GM12864 (cell line): ENCODE measurements at regions not wholly inside any gene's neighbourhood (a gene's known extent, or its start where the extent isn't known, plus 50 kb on each side); places are given as distances from the start of the nearest gene placed in this dataset.
"Not testable (repeated sequence)": the region's sequence is repeated elsewhere in the genome, so short reads cannot be mapped to it uniquely, and the experiment has no call there.

Source experiments
- DNase-seq: peaks from one replicate; pipeline ENCODE4 v3.0.0-alpha.2; 2011; ENCODE audit warnings: low read depth
- H3K4me3 ChIP-seq: 2 replicates; pipeline ENCODE4 v1.5.1; 2011; ENCODE audit warnings: mild to moderate bottlenecking, low read depth, low read length, control low read depth
- TF ChIP-seq, protein P1 (sequence below): IDR thresholded peaks from 2 replicates; pipeline ENCODE4 v1.5.1; 2011; ENCODE audit warnings: low read depth, mild to moderate bottlenecking, moderate library complexity, low read length, control low read depth, inconsistent platforms; ENCODE audit errors: missing control alignments

DNA sequence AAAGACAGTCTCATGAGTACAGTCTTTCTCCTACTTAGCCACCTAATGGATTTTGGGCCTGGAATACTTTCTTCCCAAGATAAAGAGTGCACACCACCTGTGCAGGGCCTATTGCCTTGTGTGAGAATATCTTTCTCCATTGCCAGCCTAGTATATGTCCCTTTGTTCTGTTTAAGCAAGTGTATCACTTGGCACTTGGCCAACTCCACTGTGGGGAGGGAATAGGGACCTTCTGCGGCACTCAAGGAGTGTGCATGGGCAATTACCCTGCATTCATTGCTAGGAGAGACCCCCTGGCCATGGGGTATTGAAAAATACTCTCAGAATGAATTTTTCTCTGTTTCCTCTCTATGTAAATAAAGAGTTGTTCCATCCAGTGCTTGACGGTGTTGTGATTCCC lies 201.7 kb upstream of the OR4C13 start:
- H3K4me3 ChIP-seq, DNase-seq: not testable (repeated sequence)

DNA sequence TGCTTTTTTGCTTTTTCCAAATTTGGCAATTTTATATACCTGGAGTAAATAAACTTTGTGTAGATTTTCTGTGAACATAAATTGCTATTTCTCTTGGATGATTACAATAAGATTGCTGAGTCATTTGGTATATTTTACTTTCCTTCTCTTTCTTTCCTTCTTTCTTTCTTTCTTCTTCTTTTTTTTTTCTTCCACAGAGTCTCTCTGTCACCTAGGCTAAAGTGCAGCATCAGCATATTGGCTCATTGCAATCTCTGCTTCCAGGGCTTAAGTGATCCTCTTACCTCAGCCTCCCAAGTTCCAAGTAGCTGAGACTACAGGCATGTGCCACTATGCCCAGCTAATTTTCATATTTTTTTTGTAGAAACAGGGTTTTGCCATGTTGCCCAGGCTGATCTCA lies 201.2 kb upstream of the OR4C13 start:
- not testable (repeated sequence) for H3K4me3 ChIP-seq, DNase-seq

DNA sequence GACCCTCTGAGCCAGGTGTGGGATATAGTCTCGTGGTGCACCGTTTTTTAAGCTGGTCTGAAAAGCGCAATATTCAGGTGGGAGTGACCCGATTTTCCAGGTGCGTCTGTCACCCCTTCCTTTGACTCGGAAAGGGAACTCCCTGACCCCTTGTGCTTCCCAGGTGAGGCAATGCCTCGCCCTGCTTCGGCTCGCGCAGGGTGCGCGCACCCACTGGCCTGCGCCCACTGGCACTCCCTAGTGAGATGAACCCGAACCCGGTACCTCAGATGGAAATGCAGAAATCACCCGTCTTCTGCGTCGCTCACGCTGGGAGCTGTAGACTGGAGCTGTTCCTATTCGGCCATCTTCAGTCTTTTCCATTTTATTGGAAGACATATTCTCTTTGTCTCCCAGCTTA lies 171.4 kb upstream of the OR4C13 start:
- not testable (repeated sequence) for H3K4me3 ChIP-seq, DNase-seq

DNA sequence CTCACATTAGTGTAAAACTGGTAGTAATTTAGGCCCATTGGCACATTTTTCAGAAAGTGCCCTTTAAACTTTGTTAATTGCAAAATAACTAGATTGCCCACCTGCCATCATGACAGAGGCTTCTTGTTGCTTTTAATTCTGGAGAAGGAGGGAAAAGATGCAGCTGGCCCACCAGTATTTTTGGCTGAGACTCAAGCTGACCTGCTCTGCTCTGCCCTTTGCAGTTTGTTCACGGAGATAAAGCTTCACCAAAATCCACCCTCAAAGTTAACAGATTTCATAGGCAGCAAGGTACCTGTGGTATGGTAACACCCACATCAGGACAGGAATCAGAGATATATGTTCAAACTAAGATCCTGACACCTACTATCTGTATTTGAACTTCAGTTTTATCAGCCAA lies 170.2 kb upstream of the OR4C13 start:
- not testable (repeated sequence) for DNase-seq, H3K4me3 ChIP-seq

DNA sequence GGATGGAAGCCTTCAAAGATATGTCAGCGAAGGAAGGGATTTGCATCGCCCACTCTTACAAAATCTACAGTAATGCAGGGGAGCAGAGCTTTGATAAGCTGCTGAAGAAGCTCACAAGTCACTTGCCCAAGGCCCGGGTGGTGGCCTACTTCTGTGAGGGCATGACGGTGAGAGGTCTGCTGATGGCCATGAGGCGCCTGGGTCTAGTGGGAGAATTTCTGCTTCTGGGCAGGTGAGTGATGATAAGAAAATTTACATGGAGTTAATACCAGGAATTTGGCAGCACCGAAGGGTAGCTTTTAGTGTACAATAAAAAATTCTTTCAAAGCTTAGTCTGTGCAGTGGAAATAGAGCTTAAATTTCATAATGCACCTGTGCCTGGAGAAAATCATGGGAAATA lies 168.3 kb upstream of the OR4C13 start:
- not testable (repeated sequence) for DNase-seq, H3K4me3 ChIP-seq

DNA sequence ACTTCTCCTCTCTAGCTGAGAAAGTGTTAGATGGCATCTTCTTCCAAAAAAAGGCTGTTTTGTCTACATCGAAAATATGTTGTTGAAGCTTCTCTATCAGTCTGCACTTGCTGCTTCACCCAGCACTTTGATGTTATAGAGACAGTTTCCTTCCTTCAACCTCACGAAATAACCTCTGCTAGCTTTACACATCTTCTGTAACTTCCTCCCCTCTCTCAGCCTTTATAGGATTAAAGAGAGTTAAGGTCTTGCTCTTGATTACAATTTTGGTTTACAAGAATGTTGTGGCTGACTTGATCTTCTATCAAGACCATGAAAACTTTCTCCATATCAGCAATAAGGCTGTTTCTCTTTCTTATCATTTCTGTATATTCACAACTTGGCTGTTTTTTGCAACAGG lies 162.4 kb upstream of the OR4C13 start:
- H3K4me3 ChIP-seq, DNase-seq: not testable (repeated sequence)

DNA sequence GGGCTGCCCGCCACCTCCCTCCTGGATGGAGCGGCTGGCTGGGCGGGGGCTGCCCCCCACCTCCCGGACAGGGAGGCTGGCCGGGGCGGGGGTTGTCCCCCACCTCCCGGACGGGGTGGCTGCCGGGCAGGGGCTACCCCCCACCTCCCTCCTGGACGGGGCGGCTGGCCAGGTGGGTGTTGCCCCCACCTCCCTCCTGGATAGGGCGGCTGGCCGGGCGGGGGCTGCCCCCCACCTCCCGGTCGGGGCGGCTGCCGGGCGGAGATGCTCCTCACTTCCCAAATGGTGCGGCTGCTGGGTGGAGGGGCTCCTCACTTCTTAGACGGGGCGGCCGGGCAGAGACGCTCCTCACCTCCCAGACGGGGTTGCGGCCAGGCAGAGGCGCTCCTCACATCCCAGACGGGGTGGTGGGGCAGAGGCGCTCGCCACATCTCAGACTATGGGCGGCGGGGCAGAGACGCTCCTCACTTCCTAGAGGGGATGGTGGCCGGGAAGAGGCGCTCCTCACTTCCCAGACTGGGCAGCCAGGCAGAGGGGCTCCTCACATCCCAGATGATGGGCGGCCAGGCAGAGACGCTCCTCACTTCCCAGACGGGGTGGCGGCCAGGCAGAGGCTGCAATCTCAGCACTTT lies 153.9 kb upstream of the OR4C13 start:
- not testable (repeated sequence) for H3K4me3 ChIP-seq, DNase-seq

DNA sequence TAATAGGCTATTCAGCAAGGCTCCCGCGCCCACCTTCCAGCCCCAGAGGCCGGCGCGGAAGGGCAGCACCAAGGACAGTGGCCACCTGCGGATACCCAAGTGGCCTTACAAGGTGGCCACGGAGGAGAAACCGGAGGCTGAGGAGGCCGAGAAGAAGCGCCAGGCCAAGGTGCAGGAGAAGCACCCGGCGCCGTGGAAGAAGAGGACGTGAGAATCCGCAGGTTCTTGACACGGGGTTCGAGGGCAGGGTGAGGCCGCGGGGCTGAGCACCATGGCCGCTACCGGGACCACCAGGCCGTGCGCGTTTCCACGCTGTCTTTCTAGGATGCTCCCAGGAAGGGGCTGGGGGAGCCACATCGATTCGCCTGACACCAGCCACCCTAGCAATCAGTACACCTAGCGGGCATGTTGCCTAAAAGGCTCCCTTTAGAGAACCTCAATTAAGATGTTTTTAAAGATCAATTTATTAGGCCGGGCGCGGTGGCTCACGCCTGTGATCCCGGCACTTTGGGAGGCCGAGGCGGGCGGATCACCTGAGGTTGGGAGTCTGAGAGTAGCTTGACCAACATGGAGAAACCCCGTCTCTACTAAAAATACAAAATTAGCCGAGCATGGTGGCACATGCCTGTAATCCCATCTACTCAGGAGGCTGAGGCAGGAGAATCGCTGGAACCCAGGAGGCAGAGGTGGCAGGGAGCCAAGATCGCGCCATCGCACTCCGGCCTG lies 134.3 kb upstream of the OR4C13 start:
- not testable (repeated sequence) for H3K4me3 ChIP-seq, DNase-seq

DNA sequence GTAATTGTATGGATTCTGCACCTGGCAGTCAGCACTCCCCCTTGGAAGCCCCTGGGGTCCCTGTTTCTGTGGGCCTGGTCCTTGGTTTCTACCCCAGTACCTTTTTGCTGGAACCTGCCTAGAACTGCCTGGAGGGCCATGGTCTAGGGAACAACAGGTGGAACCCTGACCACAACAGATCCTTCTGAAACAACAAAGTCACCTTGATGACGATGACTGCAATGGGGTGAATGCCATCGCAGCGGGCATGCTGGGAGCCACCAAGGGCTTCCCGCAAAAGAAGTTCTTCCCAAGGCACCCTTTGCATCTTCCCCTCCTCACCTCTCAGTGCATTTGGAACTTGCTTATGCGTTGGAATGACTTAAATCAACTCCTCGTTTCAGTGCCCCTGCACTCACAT lies 129.0 kb upstream of the OR4C13 start:
- not testable (repeated sequence) for H3K4me3 ChIP-seq, DNase-seq

DNA sequence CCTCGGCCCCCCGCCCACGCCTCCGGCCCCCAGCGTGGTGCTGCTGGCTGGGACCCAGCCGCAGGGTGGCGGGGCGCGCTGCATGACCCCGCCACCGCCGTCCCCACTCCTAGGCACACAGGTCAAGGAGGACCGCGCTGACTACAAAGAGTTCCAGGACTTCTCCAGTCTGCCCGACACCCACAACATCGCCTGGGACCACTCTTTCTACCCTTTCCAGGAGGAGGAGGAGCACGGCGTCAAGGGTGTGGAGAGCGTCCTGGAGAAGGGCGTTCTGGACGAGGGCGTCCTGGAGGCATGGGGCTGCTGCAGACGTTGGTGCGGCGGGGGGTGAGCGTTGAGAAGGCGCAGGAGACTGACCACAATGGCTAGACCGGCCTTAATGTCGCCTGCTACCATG lies 101.7 kb upstream of the OR4C13 start:
- not testable (repeated sequence) for DNase-seq

DNA sequence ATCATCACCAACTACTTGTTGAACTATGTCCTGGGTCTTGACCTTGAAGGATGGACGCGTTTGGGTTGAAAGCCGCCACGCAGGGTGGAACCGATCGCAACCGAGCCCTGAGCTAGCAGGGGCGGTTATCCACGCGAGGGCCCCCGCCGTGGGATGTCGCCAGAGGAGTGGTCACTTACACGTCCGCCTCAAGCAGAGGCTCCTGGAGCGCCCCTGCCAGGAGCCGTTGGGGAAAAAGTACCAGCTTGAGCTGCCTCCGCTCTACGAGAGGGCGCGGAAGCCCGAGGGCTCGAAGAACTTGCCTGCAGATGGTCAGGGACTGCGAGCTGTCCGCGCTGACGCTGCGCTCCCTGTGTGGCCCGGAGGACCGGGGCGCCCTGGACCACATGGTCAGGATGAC lies 100.7 kb upstream of the OR4C13 start:
- H3K4me3 ChIP-seq: no peak overlapping the region
- DNase-seq: no peak
- TF ChIP-seq, protein P1, sequence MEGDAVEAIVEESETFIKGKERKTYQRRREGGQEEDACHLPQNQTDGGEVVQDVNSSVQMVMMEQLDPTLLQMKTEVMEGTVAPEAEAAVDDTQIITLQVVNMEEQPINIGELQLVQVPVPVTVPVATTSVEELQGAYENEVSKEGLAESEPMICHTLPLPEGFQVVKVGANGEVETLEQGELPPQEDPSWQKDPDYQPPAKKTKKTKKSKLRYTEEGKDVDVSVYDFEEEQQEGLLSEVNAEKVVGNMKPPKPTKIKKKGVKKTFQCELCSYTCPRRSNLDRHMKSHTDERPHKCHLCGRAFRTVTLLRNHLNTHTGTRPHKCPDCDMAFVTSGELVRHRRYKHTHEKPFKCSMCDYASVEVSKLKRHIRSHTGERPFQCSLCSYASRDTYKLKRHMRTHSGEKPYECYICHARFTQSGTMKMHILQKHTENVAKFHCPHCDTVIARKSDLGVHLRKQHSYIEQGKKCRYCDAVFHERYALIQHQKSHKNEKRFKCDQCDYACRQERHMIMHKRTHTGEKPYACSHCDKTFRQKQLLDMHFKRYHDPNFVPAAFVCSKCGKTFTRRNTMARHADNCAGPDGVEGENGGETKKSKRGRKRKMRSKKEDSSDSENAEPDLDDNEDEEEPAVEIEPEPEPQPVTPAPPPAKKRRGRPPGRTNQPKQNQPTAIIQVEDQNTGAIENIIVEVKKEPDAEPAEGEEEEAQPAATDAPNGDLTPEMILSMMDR: no peak

More for the DNA sequence above, 101.7 kb upstream of the OR4C13 start:
- H3K4me3 ChIP-seq: not testable (repeated sequence)

DNA sequence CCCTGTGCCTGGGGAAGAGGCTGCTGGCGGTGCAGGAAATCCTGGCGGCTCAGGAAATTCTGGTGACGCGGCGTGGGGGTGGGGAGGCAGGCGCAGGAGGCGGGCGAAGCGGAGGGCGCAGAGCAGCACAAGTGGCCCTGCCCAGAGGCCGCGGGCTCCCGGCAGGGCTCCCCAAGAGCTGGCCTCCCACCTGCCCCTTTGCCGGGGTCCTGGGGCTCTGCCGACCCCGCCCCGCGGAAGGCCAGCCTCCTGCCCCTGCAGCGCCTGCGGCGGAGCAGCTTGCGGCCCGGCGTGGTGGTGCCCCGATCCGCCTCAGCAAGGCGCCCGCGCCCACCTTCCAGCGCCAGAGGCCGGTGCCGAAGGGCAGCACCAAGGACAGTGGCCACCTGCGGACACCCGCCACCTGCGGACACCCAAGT lies 100.2 kb upstream of the OR4C13 start:
- TF ChIP-seq, protein P1: no peak
- no peak for DNase-seq
- H3K4me3 ChIP-seq: no peak overlapping the region

DNA sequence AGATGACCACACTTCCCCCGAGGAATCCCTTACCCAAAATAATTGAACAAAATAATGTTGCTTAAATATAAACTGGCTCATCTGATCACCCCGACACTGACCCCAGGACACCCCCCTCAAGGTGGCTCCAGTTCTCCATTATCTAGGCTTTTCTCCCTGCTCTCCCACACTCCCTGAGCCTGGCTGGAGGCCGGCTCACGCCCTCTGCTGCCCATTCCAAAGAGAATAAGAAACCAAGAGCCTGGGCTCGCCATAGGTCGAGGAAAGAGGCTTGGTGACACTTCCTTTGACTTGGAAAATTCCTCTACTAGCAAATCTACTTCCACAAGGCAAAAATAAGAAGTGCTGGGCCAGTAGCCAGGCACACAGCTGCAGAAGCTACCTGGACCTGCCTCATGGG lies 63.3 kb upstream of the OR4C13 start:
- DNase-seq, H3K4me3 ChIP-seq: not testable (repeated sequence)

DNA sequence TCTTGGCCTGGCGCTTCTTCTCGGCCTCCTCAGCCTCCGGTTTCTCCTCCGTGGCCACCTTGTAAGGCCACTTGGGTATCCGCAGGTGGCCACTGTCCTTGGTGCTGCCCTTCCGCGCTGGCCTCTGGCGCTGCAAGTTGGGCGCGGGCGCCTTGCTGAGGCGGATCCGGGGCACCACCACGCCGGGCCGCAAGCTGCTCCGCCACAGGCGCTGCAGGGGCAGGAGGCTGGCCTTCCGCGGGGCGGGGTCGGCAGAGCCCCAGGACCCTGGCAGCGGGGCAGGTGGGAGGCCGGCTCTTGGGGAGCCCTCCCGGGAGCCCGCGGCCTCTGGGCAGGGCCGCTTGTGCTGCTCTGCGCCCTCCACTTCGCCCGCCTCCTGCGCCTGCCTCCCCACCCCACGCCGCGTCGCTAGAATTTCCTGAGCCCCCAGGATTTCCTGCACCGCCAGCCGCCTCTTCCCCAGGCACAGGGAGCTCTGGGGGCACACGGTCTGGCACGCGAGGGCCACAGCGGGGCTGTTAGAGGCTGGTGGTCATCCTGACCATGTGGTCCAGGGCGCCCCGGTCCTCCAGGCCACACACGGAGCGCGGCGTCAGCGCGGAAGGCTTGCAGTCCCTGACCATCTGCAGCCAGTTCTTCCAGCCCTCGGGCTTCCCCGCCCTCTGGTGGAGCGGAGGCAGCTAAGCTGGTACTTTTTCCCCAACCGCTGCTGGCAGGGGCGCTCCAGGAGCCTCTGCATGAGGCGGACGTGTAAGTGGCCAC lies 60.1 kb upstream of the OR4C13 start:
- DNase-seq, H3K4me3 ChIP-seq: not testable (repeated sequence)

DNA sequence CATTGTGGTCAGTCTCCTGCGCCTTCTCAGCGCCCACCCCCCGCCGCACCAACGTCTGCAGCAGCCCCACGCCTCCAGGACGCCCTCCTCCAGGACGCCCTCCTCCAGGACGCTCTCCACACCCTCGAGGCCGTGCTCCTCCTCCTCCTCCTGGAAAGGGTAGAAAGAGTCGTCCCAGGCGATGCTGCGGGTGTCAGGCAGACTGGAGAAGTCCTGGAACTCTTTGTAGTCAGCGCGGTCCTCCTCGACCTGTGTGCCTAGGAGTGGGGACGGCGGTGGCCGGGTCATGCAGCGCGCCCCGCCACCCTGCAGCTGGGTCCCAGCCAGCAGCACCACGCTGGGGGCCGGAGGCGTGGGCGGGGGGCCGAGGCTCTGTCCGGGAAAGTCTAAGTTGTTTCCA lies 58.7 kb upstream of the OR4C13 start:
- not testable (repeated sequence) for DNase-seq, H3K4me3 ChIP-seq
